HG03039 (cell line): ENCODE measurements at regions not wholly inside any gene's neighbourhood (a gene's known extent, or its start where the extent isn't known, plus 50 kb on each side); places are given as distances from the start of the nearest gene placed in this dataset.

Experiments
- ATAC-seq: cut with Tn5 transposase; IDR thresholded peaks from one replicate; pipeline ENCODE4 v1.9.1; 2021; ENCODE audit warnings: mild to moderate bottlenecking, moderate library complexity; ENCODE audit not compliant: unreplicated experiment

DNA sequence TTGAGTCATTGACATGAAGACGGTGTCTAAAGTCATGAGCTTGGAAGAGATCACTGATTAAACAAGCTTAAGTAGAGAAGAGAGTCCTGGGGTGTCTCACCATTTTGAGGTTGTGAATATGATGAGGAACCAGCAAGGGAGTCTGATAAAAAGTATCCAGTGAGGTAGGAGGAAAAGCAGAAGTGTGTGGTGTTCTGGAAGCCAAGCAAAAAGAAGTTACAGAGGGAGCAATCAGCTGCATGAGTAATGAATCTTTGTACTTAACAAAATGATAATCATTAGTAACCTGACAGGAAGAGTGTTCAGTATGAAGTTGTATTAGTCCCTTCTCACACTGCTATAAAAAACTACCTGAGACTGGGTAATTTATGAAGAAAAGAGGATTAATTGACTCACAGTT is 131.3 kb downstream of the C11orf87 start:
- ATAC-seq = no peak

DNA sequence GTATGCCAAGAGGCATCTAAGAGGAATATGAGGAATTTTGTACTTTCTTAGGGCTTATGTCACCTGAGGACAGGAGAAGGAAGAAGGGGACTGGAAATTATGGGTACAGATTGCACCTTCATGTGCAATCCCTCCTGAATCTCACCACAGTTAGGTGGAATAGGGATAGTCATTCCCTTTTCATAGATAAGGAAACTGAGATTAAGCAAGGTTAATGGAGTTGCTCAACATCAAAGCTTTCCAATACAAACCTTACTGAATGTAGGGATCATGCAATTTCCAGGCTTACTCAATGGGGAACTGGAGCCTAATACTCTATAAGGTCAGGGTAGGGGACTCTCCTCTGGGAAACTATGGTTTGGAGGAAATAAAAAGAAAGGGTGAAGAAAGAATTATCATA is 133.0 kb downstream of the C11orf87 start:
- no peak for ATAC-seq

DNA sequence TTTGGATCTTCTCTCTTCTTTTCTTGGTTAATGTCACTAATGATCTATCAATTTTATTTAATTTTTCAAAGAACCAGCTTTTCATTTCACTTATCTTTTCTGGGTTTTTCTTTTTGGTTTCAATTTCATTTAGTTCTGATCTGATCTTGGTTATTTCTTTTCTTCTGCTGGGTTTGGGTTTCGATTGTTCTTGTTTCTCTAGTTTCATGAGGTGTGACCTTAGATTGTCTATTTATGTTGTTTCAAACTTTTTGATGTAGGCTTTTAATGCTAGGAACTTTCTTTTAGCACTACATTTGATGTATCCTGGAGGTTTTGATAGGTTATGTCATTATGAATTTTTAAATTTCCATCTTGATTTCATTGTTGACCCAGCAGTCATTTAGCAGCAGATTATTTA is 142.3 kb downstream of the C11orf87 start:
- ATAC-seq = no peak

DNA sequence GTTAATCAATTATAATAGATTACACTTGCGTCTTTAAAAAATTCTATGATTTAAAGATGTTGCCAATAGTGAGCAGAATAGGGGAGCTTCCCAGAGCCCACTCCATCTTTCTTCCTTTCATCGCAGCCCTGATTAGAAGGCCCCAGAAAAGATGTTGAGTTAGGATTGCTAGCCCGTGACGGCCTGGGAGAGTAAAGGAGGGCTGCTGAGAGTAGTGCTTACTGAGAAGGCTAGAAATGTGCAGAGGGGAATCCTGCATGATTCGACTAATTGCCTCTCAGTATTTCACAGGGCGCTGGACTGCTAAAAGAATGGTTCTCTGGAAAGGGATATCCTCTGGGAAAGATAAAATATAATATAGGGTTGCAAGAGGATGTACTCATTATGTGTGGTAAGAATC is 160.5 kb downstream of the C11orf87 start:
- no peak for ATAC-seq

DNA sequence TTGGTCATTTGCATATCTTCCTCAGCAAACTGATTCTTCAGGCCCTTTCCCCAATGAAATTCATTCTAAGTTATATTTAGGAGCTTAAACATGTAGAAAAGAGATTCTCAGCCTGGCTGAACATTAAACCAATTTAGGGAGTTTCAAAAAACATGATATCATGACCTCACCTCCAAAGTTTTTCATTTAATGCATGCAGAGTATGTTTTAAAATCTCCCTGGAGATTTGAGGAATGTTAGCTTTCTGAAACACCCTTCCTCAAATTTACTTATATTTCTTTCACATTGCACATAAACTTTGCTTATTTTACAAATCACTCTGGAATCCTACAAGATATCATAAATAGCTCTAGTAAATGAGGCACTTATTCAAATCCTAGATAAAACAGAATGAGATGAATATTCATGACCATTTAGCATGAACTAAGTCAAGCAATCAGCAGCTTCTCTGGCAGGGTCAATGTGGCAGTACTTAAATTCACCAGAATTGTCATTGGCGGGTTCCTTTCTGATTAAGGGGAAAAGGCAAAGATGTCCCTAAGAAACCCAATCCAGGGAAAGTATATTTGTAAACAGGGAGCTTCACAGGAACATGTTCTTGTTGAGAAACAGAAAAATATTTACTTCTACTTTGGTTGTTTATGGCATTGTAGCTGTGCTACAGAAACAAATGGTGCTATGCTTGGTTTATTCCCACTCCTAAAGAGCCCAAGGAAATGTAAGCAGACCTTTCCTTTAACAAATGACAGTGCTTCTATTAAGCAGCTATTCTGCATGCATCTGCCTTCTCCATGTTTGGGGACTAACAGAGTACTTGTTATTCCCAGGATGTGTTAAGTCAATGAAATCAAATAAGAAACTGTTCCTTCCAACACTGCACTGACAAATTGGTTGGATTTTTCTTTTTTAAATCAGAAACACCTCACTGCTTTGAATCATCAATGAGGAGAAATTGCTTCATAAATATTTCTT is 162.3 kb downstream of the C11orf87 start:
- ATAC-seq = no peak

DNA sequence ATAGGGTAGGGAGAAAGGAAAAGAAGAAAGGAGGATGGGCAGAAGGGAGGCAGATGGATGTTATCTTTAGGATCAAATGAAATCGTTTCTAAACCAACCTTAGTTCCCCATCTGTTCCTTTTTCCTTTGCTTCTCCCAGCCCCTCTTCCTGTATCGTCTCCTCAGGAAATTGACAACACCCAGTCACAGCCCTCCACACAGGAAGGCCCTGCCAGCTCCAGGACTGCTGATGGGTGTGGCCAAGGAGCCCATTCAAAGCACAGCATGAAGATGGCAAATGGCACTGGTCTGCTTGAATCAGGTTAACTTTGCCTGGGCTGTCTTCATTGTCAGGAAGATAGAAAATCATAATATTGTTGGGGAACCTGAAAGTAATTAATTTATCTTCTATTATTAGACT is 164.8 kb downstream of the C11orf87 start:
- ATAC-seq = no peak

DNA sequence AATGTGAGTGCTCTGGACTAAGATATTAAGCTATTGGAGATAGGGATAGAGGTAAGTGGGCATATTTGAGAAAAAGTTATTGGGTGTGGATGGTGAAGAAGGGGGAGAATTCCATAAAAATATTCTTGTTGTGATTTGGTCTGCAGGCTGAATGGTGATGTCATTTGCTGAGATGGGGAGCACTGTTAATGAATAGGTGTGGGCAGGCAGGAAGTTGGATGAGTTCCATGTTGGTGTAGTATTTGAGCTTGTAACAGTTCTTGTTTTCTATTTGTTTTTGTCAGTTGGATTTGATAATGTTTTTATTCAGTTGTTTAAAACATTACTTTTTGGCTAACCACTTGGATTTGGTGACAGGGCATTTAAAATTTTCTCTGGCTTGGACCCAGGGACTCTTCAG is 168.8 kb downstream of the C11orf87 start:
- no peak for ATAC-seq

DNA sequence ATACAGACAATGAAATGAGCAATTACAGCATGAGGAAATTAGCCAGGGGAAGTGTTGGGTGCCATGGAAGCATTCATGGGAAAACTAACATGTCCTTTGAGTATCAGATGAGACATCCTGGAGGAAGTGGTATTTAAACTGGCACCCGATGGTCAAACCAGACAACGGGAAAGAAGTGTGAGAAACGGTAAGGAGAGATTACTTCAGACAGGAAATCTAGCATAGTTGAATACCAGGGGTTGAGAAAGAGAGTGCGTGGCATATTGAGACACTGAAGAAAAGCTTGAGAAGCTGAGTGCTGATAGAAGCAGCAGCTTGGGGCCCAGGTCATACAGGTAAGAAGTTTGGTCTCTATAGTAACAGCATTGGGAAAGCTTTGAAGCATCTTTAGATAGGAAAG is 175.3 kb downstream of the C11orf87 start:
- ATAC-seq = no peak

DNA sequence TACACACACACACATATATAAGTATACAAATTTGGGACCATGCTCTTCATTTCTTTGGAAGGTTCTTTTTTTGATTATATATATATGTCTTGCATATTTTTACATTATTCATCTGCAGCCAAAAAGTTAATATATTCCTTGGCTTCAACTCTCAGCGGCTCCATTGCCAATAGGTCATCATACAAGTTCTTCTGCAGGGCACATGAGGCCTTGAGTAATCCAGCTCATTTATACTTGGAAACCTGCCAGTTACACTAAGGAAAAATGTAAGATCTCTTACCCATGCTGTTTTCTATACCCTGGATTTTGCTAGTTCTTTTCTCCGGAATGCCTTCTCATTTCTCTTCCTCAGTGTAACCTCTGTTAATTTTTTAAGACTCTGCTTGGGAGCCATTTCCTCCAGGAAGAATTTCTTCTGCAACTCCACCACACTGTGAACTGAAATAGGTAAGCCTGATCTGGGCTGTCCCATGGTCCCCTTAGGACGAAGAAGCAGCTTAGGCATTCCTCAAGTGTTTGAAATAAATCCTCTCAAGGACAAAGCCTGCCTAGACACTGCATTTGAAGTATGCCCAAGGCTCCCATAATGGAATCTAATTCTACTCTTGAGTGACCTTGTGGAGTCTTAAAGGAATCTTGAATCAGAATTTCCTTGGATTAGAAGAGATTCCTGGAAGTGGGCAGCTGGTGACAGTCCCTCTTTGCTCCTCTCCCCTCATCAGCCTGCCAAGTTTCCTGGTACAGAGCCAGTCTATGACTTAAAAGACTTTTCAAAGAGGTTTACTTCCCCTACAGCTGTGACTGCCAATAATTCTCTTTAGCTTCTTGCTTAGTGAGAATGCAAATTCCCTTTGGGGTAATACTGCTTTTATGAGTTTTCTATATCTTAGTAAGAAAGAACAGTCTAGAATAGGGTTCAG is 182.8 kb downstream of the C11orf87 start:
- no peak for ATAC-seq

DNA sequence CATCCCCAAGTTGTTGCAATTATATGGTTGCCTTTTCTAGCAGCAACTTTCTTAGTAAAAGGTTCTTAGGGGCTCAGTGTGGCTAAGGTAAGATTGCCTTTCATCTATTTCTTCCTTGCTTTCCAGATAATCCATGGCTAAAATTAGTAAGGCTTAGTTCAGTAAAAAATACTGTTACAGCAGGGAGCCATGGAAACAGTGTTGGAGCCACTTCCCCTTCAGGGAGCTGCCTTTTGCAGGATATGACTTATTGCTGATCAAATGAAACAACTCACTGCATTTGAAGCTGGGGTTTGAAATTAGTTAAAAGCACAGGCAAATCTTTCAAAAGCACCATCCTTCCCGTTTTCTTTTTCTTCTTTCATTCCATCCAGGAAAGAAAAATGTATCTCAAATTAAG is 184.3 kb downstream of the C11orf87 start:
- no peak for ATAC-seq

DNA sequence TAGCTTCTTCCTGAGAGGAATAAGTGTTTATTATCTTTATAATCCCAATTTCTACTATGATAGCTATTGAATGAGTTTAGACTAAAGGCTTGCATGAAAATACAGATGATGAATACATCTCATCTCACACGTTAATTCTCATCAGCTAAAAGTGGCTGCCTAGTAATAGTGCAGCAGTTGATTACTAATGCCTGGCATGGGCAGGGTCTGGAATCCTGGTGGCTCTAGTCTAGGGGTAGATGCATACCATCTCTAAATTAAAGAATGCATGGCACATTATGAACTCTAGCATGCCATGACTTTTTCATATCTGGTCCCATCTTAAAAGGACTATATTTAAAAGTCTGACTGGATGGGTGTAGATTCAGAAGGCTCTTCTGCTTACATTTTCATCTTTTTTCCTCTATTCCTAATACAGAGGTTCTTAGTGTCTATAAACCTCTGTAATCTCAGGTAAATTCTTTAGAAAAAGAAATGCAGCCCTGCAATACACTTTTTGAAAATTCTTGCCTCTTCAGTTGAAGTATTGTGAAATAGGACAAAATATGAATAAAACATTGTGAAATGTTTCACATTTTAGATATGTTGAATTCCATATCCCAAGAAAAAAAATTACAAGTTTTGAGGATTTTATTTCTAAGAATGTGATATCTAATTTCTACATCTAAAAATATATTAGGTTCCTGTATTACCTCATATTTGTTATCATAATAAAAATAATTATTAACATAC is 187.6 kb downstream of the C11orf87 start:
- ATAC-seq = no peak

DNA sequence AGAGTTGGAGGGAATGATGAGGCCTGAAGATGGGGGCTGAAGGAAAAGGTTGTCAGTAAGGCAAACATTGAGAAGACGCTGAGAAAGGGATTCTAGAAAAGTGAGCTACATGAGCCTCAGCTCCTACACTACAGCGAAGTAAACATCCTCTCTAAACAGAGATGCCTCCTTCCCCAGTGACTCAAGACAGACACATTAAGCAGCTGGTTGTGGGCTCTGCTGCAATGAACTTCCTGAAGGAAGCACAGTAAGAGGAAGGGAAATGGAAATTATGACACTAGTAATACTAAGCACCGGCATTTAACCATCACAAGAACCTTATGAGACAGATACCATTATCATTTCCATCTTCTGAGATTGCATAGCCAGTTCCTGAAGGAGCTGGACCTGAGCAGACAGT is 190.5 kb downstream of the C11orf87 start:
- no peak for ATAC-seq

DNA sequence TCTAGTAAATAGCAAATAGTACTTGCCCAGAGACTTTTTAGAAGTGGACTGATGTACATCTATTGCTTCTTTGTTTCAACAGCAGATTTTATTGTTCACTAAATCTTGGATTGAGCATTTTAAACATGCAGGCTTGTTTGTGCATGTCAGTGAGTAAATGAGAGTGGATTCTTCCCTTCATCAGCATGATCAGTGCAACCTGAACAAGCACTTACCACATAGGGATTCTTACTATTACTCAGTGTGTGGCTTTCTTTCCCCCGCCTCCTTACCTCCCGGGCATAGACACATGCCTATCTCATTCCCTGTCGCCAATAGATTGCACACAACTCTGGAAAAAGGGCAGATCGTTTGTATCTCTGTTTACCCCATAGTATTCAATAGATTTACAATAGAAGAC is 197.5 kb downstream of the C11orf87 start:
- ATAC-seq = no peak

DNA sequence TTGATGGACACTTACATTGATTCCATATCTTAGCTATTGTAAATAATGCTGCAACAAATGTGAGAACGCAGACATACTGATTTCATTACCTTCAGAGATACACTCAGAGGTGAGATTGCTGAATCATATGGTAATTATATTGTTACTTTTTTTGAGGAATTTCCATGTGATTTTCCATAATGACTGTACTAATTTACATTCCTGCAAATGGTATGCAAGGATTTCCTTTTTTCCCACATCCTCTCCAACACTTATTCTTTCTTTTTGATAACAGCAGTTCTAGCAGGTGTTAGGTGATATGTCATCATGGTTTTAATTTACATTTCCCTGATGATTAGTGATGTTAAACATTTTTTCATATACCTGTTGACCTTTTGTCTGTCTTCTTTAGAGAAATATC is 207.7 kb downstream of the C11orf87 start:
- ATAC-seq = no peak

DNA sequence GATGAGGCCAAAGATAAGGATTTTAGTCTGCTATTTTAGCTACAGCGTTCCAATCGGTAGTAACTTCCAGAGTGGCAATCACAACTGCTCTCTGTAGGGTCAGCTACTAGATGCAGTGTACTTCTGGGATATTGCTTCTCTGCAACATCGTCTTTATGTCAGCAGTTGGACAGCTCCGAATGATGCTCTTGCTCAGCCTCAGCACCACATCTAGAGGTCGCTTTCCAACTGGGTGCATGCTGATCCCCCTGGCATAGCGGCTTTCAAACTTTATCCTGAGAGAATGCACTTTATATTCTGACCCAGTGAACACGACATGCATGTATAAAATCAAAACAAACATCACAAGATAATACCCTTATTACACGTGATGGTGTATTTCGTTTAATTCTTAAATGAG is 219.6 kb downstream of the C11orf87 start:
- no peak for ATAC-seq

DNA sequence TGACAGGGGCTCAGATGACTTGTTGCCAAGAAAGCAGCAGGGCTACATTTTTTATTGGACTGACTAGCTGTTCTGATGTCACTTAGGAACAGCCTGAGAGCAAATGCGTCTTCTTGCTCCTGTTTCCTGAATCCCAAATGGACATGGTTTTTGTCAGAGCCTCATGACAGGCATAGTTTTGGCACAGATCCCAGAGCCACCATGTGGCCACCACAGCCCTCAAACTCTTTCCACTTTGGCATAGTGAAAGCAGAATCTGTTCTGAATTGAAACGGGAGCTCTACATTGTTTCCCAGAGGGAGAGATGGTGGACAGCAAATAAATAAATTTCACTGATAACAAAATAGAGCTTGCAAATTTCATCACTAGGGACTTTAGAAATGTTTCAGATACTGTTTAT is 222.2 kb downstream of the C11orf87 start:
- no peak for ATAC-seq

DNA sequence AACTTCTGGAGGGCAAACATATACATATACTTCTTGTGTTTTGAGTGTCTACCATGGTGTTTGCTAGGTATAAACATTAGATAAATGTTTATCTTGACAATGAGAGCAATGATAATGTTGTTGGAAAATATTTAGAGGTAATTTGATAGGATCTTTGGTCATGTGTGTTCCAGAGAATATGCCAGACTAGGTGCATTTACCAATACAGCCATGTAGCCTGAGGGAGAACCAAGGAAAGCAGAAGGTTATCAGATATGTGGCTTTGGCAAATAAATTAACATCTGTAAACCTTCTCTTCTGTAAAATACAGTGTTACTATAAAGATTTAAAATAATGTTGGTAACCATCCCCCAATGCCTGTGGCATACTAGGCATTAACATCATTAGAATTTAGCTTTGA is 226.8 kb downstream of the C11orf87 start:
- no peak for ATAC-seq

DNA sequence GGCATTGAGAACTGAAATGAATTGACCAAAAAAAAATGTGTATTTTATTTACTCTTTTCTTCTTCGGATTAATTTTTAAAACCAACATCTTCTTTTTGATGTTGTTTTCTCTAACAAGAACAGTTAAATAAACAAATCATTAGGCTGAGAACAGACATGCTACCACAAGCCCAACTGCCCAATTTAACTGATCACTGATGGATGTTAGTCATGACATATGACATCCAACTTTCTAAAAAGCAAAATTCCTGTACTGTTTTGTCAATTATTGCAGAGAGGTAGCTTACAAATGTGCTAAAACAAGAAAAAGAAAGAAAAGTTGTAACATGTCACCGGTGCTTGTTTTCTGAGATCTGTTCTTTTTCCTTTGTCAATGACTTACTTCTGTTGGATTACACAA is 232.1 kb downstream of the C11orf87 start:
- ATAC-seq = no peak

DNA sequence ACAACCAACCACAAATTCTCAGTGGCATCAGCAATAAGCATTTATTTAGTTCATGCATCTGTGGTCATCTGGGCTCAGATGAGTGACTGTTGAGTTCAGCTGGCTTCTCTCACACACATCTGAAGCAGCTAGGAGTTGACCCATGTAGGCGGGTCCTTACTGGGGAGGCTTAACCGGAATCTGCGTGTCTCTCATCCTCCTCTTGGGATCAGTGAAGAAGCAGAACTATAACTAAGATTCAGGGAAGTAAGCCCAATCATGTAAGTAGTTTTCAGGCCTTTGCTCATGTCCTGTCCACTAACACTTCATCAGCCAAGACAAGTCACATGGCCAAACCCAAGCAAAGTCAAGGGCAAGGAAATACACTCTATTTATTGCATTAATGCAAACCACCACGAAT is 236.2 kb downstream of the C11orf87 start:
- ATAC-seq = no peak

DNA sequence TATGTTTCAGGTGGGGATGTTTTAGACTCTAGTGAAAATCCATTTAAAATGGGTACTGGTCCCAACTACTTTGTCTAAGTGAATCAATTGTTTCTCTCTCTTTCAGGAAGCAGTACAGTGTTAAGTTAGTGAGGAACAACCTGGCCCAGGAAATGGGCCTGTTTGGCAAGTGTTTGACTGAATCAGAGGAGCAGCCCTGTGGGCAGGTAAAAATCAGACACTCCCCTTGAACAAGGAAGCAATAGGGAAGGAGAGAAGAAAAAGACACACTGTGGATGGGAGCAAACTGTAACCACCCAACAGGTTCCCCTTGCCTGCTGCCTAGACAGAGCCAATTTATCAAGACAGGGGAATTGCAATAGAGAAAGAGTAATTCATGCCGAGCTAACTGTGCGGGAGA is 245.7 kb downstream of the C11orf87 start:
- no peak for ATAC-seq

DNA sequence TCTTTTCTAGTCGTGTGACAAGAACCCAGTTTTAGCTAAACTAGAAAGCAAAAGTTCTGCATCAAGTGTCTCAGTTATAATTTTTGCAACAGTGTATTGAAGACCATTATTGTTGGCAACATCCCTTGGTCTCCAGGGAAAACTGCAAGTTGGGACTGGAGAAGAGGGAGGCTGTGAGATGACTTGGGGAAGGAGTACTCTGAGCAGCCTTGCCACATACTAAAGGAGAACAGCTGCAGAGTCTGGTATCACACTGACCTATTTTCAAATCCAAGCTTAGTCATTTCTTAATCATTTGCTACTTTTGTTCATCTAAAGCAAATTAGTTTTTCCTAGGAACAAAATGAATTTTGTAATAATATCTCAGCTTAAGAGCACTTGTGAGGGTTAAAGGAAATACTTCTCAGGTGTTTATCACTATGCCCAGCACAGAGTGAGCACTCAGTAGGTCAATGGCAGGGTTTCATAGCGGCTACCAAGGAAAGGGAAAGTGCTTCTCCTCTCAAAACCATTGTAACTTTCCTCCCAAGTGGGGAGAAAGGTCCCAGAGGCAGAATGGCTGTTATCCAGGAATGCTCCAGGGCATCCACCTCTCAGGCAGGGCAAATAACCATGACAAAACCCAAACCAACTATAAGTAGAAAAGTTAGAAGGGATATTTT is 247.1 kb downstream of the C11orf87 start:
- ATAC-seq = no peak
